RWPE1 (cell line): ENCODE measurements at regions not wholly inside any gene's neighbourhood (a gene's known extent, or its start where the extent isn't known, plus 50 kb on each side); places are given as distances from the start of the nearest gene placed in this dataset.

Experiments used
- CTCF ChIA-PET: fragments of 350-600 bp; sonication (Branson Sonifier 250); formaldehyde crosslinking; extraction: SDS; loops from one replicate; lab custom pipeline; 2021; lab: Yijun Ruan, JAX
- POLR2A ChIA-PET: fragments of 400-600 bp; formaldehyde crosslinking; extraction: SDS; loops from one replicate; lab custom pipeline; 2020; ENCODE audit warnings: antibody characterized with exemption; ENCODE audit not compliant: low non-redundant PET; lab: Yijun Ruan, JAX
- DNase-seq: peaks from one replicate; pipeline ENCODE4 v3.0.0; 2012; ENCODE audit warnings: low spot score
- H3K27ac ChIP-seq: fragments of 450-650 bp; 2 replicates; pipeline ENCODE4 v1.5.1; 2017
- TF ChIP-seq, protein P1 (sequence below): fragments of 450-650 bp; conservative IDR thresholded peaks from 2 replicates; pipeline ENCODE4 v1.5.1; 2017; ENCODE audit warnings: low read depth, mild to moderate bottlenecking

- ChIA-PET CTCF (interaction anchor here (1.4 kb wide), 1 partner anchor 10 kb away, joined by 4 read pairs; no protein-coding TSS in a partner anchor), POLR2A (no interaction called here)
- TF ChIP-seq, protein P1, sequence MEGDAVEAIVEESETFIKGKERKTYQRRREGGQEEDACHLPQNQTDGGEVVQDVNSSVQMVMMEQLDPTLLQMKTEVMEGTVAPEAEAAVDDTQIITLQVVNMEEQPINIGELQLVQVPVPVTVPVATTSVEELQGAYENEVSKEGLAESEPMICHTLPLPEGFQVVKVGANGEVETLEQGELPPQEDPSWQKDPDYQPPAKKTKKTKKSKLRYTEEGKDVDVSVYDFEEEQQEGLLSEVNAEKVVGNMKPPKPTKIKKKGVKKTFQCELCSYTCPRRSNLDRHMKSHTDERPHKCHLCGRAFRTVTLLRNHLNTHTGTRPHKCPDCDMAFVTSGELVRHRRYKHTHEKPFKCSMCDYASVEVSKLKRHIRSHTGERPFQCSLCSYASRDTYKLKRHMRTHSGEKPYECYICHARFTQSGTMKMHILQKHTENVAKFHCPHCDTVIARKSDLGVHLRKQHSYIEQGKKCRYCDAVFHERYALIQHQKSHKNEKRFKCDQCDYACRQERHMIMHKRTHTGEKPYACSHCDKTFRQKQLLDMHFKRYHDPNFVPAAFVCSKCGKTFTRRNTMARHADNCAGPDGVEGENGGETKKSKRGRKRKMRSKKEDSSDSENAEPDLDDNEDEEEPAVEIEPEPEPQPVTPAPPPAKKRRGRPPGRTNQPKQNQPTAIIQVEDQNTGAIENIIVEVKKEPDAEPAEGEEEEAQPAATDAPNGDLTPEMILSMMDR: no peak
- H3K27ac ChIP-seq: peak overlapping the region; percentile 80
- DNase-seq: no peak
Measured at GRCh38 chr10:78959924-78960285, 108.9 kb upstream of the ZMIZ1 start.

DNA sequence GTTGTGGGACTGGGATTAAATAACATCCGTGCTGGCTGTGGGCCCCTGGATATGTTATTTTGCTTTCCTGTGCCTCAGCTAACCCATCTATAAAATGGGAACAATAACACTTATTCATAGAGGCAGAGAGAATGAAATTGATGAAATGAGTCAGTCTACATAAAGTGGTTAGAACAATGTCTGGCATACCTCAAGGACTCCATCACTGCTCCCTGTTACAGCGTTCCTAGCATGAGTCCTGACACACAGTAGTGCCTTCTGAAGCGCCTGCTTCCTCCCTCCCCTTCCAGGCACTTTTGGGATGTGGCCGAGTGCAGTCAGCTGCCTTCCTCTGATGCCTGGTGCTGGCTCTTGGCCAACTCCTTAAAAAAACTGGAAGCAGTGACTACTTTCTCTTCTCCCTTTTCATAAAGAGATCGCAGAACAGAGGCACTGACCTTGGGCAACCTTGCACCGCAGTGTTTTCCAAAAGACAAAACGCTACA lies 108.4 kb upstream of the ZMIZ1 start:
- CTCF ChIA-PET: interaction anchor here (1.4 kb wide), 1 partner anchor 10 kb away, joined by 4 read pairs; no protein-coding TSS in a partner anchor
- peak overlapping the region; percentile 80 for H3K27ac ChIP-seq
- TF ChIP-seq, protein P1: no peak
- POLR2A ChIA-PET: no interaction called here
- DNase-seq: peak; percentile 73

DNA sequence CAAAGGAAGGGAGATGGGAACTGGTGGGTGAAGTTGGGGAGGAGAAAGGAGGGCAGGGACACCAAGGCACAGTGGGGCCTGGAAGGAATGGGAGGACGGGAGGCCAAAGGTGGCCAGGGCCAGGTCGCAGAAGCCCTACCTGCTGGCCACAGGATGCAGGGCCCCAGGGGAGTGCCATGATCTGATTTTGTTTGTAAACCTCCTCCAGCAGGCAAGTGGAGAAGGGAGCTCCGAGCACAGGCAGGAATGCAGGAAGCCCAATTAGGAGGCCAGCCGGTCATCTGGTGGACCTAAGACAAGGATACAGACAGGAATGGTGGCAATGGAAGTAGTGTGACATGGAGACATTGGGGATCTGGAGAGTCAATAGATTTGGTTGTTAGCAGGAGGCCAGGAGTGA lies 107.0 kb upstream of the ZMIZ1 start:
- ChIA-PET CTCF (interaction anchor here (0.9 to 1.1 kb wide), 2 partner anchors 11 to 105 kb away, joined by 3 to 4 read pairs; no protein-coding TSS in a partner anchor), POLR2A (no interaction called here)
- peak overlapping the region; percentile 80 for H3K27ac ChIP-seq
- no peak for DNase-seq
- TF ChIP-seq, protein P1: no peak

DNA sequence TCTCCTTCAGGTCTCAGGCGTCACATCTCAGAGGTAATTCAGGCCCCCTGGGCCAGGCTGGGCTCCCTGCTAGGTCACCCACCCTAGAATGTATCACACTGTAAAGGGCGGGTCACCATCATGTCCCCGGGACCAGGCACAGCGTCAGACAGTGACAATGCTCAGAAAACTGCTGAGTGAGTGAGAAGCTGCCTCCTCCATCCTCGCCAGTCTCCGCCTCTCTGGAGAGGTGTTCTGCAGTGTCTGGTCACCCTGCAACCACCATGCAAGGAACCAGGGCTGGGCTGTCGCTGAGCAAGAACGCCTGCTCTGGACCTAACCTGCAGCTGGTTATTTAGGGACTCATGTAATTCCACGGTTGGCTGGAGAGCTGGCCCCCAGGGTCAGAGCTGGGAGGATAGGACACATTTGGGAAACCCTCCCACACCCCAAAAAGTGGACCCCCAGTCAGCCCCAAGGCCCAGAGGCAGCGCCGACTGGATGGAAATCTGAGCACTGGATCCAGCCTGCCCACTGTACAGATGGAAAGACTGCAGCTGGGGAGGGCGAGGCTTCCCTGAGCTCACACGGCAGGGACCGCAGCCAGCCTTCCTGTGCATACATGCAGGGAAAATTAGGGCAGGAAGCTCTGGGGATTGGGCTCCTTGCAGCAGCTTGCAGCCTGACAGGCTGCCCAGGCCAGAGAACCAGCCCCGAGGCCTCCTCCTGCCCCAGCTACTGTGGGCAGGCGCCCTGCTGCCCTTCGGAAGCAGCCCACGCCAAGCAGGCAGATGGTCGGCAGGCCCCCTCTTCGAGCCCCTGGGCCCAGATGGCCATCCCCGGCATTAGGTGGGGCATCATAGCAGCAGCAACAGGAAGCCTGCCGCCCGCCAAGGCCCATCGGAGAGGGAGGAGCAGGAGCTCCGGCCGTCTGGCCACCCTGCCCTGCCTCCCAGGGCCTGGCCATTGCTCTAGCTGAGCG lies 105.4 kb upstream of the ZMIZ1 start:
- TF ChIP-seq, protein P1: no peak
- peak overlapping the region; percentile 80 for H3K27ac ChIP-seq
- no peak for DNase-seq
- POLR2A ChIA-PET: interaction anchor here (0.5 kb wide), 1 partner anchor 10 kb away, joined by 5 read pairs; no protein-coding TSS in a partner anchor
- CTCF ChIA-PET: interaction anchor here (0.6 to 1.1 kb wide), 3 partner anchors 11 to 104 kb away, joined by 3 to 6 read pairs (median 4); no protein-coding TSS in a partner anchor

DNA sequence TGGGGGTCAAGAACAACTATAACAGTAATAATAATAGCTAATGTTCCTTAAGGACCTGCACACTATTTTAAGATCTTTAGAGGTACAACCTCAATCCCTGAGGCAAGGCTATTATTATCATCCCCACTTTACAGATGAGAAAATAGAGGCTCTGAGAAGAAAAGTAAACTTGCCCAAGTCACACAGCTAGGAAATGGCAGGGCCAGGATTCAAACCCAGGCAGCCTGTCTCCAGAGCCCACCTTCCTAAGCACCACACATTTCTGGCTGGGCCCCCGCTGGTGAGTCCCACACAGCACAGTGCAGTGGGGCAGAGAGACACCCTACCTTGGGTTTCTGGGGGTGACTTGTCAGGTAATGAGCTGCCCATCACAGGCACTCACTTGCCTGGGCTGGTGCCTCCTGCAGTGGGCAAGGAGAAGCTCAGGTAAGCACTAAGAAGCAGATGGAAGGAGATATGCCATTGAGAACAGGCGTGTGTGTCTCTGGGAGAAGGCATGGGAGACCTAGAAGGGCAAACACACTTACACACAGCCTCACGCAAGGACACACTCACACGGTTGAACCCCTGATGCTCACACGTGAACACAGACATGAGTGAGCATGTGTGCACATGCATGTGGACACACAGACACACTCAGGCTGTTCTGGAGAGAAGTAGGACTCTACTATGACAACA lies 104.4 kb upstream of the ZMIZ1 start:
- ChIA-PET CTCF (interaction anchor here (0.5 to 0.7 kb wide), 3 partner anchors 10 to 54 kb away, joined by 3 read pairs; no protein-coding TSS in a partner anchor), POLR2A (interaction anchor here (1.3 kb wide), 1 partner anchor 9 kb away, joined by 3 read pairs; no protein-coding TSS in a partner anchor)
- H3K27ac ChIP-seq: peak overlapping the region; percentile 80
- no peak for DNase-seq
- TF ChIP-seq, protein P1: no peak
